Activated CD4-positive, alpha-beta memory T cell treated with anti-CD3 and anti-CD28 coated beads for 36 hours (primary cell): ENCODE measurements at regions not wholly inside any gene's neighbourhood (a gene's known extent, or its start where the extent isn't known, plus 50 kb on each side); places are given as distances from the start of the nearest gene placed in this dataset.

ENCODE experiments used
- CTCF ChIA-PET: fragments of 350-600 bp; sonication (Branson Sonifier 250); formaldehyde crosslinking; loops from one replicate; lab custom pipeline; 2021; ENCODE audit warnings: antibody characterized with exemption, inconsistent platforms; lab: Charles Lee
- POLR2A ChIA-PET: fragments of 350-600 bp; sonication (Branson Sonifier 250); formaldehyde crosslinking; loops from one replicate; lab custom pipeline; 2021; ENCODE audit warnings: antibody characterized with exemption; lab: Charles Lee
- DNase-seq: peaks from one replicate; pipeline ENCODE4 v3.0.0-alpha.2; 2020
- H3K27ac Mint-ChIP-seq: one replicate; pipeline ENCODE4 v1.8.0; 2021; ENCODE audit warnings: mixed read lengths
- H3K27me3 Mint-ChIP-seq: one replicate; pipeline ENCODE4 v1.8.0; 2021; ENCODE audit warnings: mixed read lengths
- H3K36me3 Mint-ChIP-seq: one replicate; pipeline ENCODE4 v1.8.0; 2021; ENCODE audit warnings: mixed read lengths
- H3K4me1 Mint-ChIP-seq: one replicate; pipeline ENCODE4 v1.8.0; 2021; ENCODE audit warnings: low read depth, mixed read lengths
- H3K4me3 Mint-ChIP-seq: one replicate; pipeline ENCODE4 v1.8.0; 2021; ENCODE audit warnings: mild to moderate bottlenecking, mixed read lengths
- H3K9me3 Mint-ChIP-seq: one replicate; pipeline ENCODE4 v1.8.0; 2021; ENCODE audit warnings: mixed read lengths
- intact Hi-C: fragments of 100-400 bp; cut with micrococcal nuclease; formaldehyde crosslinking; loops from one replicate; pipeline ENCODE4 v1.15.1; 2023

DNA sequence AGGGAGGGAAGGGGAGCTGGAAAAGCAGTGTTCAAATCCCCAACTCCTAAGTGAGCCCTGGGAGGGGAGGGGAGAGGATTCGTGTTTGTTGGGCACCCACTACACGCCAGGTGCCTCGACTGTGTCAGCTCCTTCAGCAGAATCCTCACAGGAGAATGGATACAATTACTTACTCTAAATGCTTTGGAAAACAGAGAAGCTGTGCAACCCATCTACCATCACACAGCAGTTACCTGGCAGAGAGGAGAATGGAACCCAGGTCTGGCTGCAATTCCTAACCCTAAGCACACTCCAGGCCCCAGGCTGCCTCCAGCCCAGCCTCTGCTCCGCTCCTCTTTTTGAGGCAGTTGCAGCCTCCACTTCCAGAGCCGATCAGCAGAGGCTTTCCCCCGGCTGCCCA, 86.4 kb upstream of the PTPN1 start:
- Mint-ChIP-seq H3K9me3 (peaks cover 7% of the 10 kb centered on the region), H3K4me3 (no peak overlapping the region), H3K27me3 (peaks cover 12% of the 10 kb centered on the region), H3K27ac (no peak overlapping the region), H3K4me1 (peaks cover 4% of the 10 kb centered on the region), H3K36me3 (no peaks in the 10 kb centered on the region)
- POLR2A ChIA-PET, result no interaction called here
- DNase-seq, result no peak
- intact Hi-C loops, result no loop called here
- CTCF ChIA-PET, result no interaction called here

GRCh38 chr20:50425076-50425475, 85.1 kb upstream of the PTPN1 start:
- no peak for DNase-seq
- POLR2A ChIA-PET, result no interaction called here

GRCh38 chr20:50426866-50427718, 83.1 kb upstream of the PTPN1 start:
- Mint-ChIP-seq H3K27ac (no peak overlapping the region), H3K4me1 (peaks cover 4% of the 10 kb centered on the region), H3K4me3 (no peak overlapping the region), H3K36me3 (no peaks in the 10 kb centered on the region), H3K27me3 (peaks cover 7% of the 10 kb centered on the region), H3K9me3 (no peaks in the 10 kb centered on the region)
- POLR2A ChIA-PET, result no interaction called here
- CTCF ChIA-PET, result no interaction called here
- intact Hi-C loops, result no loop called here
- DNase-seq, result no peak

More at GRCh38 chr20:50425076-50425475, 85.1 kb upstream of the PTPN1 start:
- CTCF ChIA-PET, result interaction anchor here (1.4 kb wide), 1 partner anchor 163 kb away, joined by 4 read pairs; no protein-coding TSS in a partner anchor
- H3K4me1 Mint-ChIP-seq, result peaks cover 4% of the 10 kb centered on the region
- no peak overlapping the region for H3K4me3 Mint-ChIP-seq
- H3K27ac Mint-ChIP-seq, result no peak overlapping the region
- intact Hi-C loops, result no loop called here
- peaks cover 7% of the 10 kb centered on the region for H3K9me3 Mint-ChIP-seq
- no peaks in the 10 kb centered on the region for H3K36me3 Mint-ChIP-seq
- peaks cover 7% of the 10 kb centered on the region for H3K27me3 Mint-ChIP-seq

GRCh38 chr20:50427719-50428083, 82.5 kb upstream of the PTPN1 start:
- CTCF ChIA-PET, result no interaction called here
- no peaks in the 10 kb centered on the region for H3K9me3 Mint-ChIP-seq
- H3K4me3 Mint-ChIP-seq, result no peak overlapping the region
- H3K27me3 Mint-ChIP-seq, result peaks cover 7% of the 10 kb centered on the region
- H3K4me1 Mint-ChIP-seq, result peaks cover 4% of the 10 kb centered on the region
- H3K36me3 Mint-ChIP-seq, result no peaks in the 10 kb centered on the region
- DNase-seq, result peak; percentile 20
- no peak overlapping the region for H3K27ac Mint-ChIP-seq
- POLR2A ChIA-PET, result no interaction called here
- intact Hi-C loops, result no loop called here

DNA sequence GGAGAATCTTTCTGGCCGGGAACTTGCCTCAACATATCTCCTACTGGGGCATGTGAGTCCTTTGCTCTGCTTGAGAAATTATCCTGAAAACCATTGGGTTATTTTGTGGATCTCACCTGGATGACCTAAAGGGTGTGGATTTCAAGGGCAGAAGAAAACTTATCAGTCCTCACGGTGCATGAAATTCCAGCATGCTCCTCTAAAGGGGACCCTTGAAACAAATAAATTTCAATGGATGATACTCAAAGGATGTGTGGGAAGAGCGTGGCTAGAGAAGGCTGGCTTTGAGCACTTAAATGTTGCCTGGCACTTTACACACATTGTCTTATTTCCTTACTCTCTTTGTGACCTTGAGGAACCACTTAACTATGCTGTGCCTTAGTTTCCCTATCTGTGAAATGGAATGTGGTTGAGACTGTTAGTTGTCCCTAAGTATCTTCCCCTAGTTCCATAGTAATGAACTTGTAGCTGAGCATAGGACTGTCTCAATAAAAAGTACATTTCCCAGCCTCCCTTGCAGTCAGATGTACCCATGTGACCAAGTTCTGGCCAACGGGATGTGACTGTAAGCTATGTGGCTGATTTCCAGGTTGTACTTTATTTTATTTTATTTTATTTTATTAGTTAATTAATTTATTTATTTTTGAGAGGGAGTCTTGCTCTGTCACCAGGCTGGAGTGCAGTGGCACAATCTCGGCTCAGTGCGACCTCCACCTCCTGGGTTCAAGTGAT, 81.9 kb upstream of the PTPN1 start:
- Mint-ChIP-seq H3K27ac (no peak overlapping the region), H3K27me3 (peaks cover 7% of the 10 kb centered on the region), H3K4me3 (no peak overlapping the region), H3K9me3 (no peaks in the 10 kb centered on the region), H3K4me1 (peaks cover 4% of the 10 kb centered on the region), H3K36me3 (no peaks in the 10 kb centered on the region)
- DNase-seq, result no peak
- ChIA-PET CTCF (interaction anchor here (0.6 kb wide), 1 partner anchor 241 kb away, joined by 4 read pairs; no protein-coding TSS in a partner anchor), POLR2A (no interaction called here)
- intact Hi-C loops, result no loop called here

DNA sequence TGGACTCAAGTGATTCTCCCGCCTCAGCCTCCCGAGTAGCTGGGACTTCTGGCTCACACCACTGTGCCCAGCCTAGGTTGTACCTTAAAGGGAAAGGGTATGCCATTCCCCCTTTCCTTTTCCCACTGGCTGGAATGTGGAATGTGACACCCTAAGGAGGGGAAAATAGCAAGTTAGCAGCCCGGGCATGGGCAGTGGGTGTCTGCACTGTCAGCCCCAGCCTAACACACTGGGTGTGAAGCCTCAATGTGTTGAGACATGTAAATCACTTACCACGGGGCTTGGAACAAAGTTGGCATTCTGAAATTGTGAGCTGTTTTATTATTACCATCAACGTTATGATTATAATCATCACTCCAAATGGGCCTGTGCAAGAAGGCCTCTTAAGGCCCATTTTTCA, 80.8 kb upstream of the PTPN1 start:
- H3K9me3 Mint-ChIP-seq, result no peaks in the 10 kb centered on the region
- CTCF ChIA-PET, result no interaction called here

DNA sequence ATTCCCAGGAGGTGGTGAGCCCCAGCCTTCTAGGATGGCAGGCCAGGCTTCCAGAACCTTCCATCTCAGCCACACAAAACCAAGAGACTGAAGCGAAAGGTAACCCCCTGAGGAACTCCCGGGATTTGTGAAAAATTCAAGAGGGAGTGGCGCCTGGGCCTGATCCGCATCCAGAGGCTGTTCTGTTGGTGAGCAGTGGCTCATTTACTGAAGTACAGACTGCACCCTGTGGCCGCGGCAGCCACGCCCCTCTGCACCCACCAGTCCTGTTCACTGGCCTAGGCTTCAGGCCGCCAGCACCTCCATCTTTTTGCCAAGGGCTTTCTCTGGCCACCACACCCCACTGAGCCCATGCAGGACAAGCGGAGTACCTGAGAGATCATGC, 79.1 kb upstream of the PTPN1 start:
- Mint-ChIP-seq H3K4me3 (no peak overlapping the region), H3K4me1 (peaks cover 4% of the 10 kb centered on the region), H3K9me3 (no peaks in the 10 kb centered on the region), H3K36me3 (no peaks in the 10 kb centered on the region), H3K27me3 (no peaks in the 10 kb centered on the region), H3K27ac (no peak overlapping the region)
- intact Hi-C loops, result no loop called here
- ChIA-PET CTCF (no interaction called here), POLR2A (no interaction called here)
- no peak for DNase-seq

More for the DNA sequence above, 80.8 kb upstream of the PTPN1 start:
- POLR2A ChIA-PET, result no interaction called here
- no peaks in the 10 kb centered on the region for H3K36me3 Mint-ChIP-seq
- no peak for DNase-seq
- intact Hi-C loops, result no loop called here
- peaks cover 4% of the 10 kb centered on the region for H3K27me3 Mint-ChIP-seq
- H3K4me1 Mint-ChIP-seq, result peaks cover 4% of the 10 kb centered on the region
- no peak overlapping the region for H3K4me3 Mint-ChIP-seq
- H3K27ac Mint-ChIP-seq, result no peak overlapping the region

GRCh38 chr20:50433001-50433761, 77.0 kb upstream of the PTPN1 start:
- ChIA-PET CTCF (interaction anchor here (0.5 to 0.9 kb wide), 2 partner anchors 46 to 247 kb away, joined by 3 read pairs; no protein-coding TSS in a partner anchor), POLR2A (no interaction called here)
- no peaks in the 10 kb centered on the region for H3K4me1 Mint-ChIP-seq
- intact Hi-C loops, result no loop called here
- H3K9me3 Mint-ChIP-seq, result no peaks in the 10 kb centered on the region
- no peak for DNase-seq
- H3K27me3 Mint-ChIP-seq, result no peaks in the 10 kb centered on the region
- no peak overlapping the region for H3K4me3 Mint-ChIP-seq
- no peaks in the 10 kb centered on the region for H3K36me3 Mint-ChIP-seq
- H3K27ac Mint-ChIP-seq, result no peak overlapping the region

- ChIA-PET CTCF (no interaction called here), POLR2A (no interaction called here)
- intact Hi-C loops, result no loop called here
- H3K4me1 Mint-ChIP-seq, result peaks cover 5% of the 10 kb centered on the region
- no peaks in the 10 kb centered on the region for H3K27me3 Mint-ChIP-seq
- no peak overlapping the region for H3K27ac Mint-ChIP-seq
- no peak overlapping the region for H3K4me3 Mint-ChIP-seq
- H3K36me3 Mint-ChIP-seq, result no peaks in the 10 kb centered on the region
- DNase-seq, result no peak
- no peaks in the 10 kb centered on the region for H3K9me3 Mint-ChIP-seq
Observed at GRCh38 chr20:50434321-50434652, 75.9 kb upstream of the PTPN1 start.

DNA sequence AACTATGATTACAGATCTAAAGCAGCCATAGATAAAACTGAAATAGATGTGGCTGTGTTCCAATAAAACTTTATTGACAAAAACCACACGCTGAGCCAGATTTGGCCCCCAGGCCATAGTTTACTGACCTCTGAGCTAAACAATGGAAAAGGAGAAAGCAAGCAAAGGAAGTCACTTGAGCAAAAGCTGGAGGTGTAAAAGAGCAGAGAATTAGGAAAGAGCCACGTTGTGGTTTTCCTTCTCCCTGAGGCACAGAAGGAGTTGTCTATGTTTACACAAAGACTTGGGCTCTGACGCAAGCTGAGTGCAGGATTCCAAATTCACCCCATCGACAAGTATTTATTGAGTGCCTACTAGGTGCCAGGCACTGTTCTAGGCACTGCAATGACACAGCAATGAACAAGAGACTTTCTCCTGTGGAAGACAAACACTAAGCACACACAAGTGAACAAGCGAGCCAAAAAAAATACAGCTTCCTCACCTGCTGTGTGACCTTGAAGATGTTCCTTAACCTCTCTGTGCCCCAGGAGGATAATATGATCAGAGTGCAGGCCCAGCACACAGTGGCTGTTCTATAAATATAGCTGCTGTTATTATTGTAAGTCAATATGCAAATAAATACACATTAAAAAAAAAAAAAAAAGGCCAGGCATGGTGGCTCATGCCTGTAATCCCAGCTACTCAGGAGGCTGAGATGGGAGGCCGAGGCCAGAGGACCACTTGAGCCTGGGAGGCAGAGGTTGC, 75.4 kb upstream of the PTPN1 start:
- intact Hi-C loops, result no loop called here
- CTCF ChIA-PET, result no interaction called here
- no peak overlapping the region for H3K4me3 Mint-ChIP-seq
- DNase-seq, result no peak
- no peaks in the 10 kb centered on the region for H3K9me3 Mint-ChIP-seq
- peaks cover 10% of the 10 kb centered on the region for H3K4me1 Mint-ChIP-seq
- no peak overlapping the region for H3K27ac Mint-ChIP-seq
- POLR2A ChIA-PET, result no interaction called here
- H3K36me3 Mint-ChIP-seq, result no peaks in the 10 kb centered on the region
- H3K27me3 Mint-ChIP-seq, result no peaks in the 10 kb centered on the region

DNA sequence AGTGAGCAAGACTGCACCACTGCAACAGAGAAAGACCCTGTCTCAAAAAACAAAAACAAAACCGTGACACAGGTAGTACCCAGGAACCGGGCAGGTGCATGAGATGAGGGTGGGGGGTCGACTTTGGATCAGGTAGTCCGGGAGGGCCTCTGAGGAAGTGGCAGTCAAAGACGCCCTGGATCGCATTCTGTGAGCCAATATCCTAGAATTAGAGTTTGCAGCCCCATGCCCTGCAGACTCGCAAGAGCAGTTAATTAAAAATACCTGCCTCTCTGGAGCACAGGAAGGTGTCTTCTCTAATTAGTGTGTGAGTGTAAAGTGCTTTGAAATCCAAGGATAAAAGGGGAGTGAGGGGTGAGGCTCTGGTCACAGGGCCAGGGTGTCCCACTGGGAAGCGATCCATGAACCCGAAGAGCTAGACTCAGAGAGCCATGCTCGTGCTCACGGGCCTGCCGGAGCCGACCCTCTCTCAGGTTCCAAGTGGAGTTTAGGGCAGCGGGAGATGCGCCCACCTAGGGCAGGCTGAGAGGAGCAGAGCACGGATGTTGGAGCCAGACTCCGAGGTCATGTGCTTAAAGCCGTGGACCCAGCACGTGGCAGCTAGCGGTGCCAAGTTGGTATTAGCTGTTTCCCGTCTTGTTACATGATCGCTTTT, 74.7 kb upstream of the PTPN1 start:
- H3K27me3 Mint-ChIP-seq, result no peaks in the 10 kb centered on the region
- ChIA-PET CTCF (no interaction called here), POLR2A (no interaction called here)
- no peaks in the 10 kb centered on the region for H3K9me3 Mint-ChIP-seq
- intact Hi-C loops, result no loop called here
- H3K4me1 Mint-ChIP-seq, result peaks cover 17% of the 10 kb centered on the region
- no peak overlapping the region for H3K27ac Mint-ChIP-seq
- no peak overlapping the region for H3K4me3 Mint-ChIP-seq
- no peak for DNase-seq
- no peaks in the 10 kb centered on the region for H3K36me3 Mint-ChIP-seq
